Liver (tissue), 8 donors: ENCODE measurements at regions not wholly inside any gene's neighbourhood (a gene's known extent, or its start where the extent isn't known, plus 50 kb on each side); places are given as distances from the start of the nearest gene placed in this dataset.

Experiments
- DNase-seq: peaks from one replicate; pipeline ENCODE4 v3.0.0-alpha.2; 2017; ENCODE audit warnings: low spot score
- H3K27ac ChIP-seq, 2 donors: one replicate each; pipeline ENCODE4 v1.7.0; 2013; ENCODE audit warnings: inconsistent platforms in 2 of 2, low read length in 2 of 2, control low read depth in 1 of 2, low read depth in 1 of 2, mild to moderate bottlenecking in 1 of 2
- H3K27me3 ChIP-seq, 4 donors: one replicate each; pipeline versions ENCODE4 v1.6.1 to v1.7.0; 2013; ENCODE audit warnings: low read length in 3 of 4, inconsistent platforms in 1 of 4, mild to moderate bottlenecking in 1 of 4, moderate library complexity in 1 of 4; ENCODE audit not compliant: control insufficient read depth in 4 of 4, insufficient read depth in 4 of 4
- H3K36me3 ChIP-seq, 4 donors: one replicate each; pipeline versions ENCODE4 v1.6.1 to v1.7.0; 2013; ENCODE audit warnings: low read length in 3 of 4, mild to moderate bottlenecking in 3 of 4, low read depth in 1 of 4, moderate library complexity in 1 of 4; ENCODE audit not compliant: control insufficient read depth in 4 of 4, insufficient read depth in 3 of 4
- H3K4me1 ChIP-seq, 4 donors: one replicate each; pipeline versions ENCODE4 v1.6.1 to v1.7.0; 2013; ENCODE audit warnings: low read length in 3 of 4, mild to moderate bottlenecking in 3 of 4, moderate library complexity in 1 of 4; ENCODE audit not compliant: control insufficient read depth in 4 of 4, insufficient read depth in 4 of 4
- H3K4me3 ChIP-seq, 3 donors: one replicate each; pipeline versions ENCODE4 v1.6.1 to v1.7.0; 2013; ENCODE audit warnings: low read length in 3 of 3, control low read depth in 1 of 3, low read depth in 1 of 3, mild to moderate bottlenecking in 1 of 3
- H3K9ac ChIP-seq, 2 donors: one replicate each; pipeline ENCODE4 v1.7.0; 2013; ENCODE audit warnings: low read length in 2 of 2, mild to moderate bottlenecking in 2 of 2, moderate library complexity in 2 of 2, control low read depth in 1 of 2, low read depth in 1 of 2
- H3K9me3 ChIP-seq, 4 donors: one replicate each; pipeline versions ENCODE4 v1.6.1 to v1.7.0; 2013; ENCODE audit warnings: low read length in 3 of 4; ENCODE audit not compliant: control insufficient read depth in 4 of 4
- EGR1 ChIP-seq, 2 donors: IDR thresholded peaks; 2 replicates each; pipeline ENCODE4 v1.6.1; 2016 to 2018; ENCODE audit warnings: antibody characterized with exemption in 2 of 2, low read depth in 2 of 2
- FOXA1 ChIP-seq: IDR thresholded peaks from 2 replicates; pipeline ENCODE4 v1.6.1; 2016; ENCODE audit warnings: antibody characterized with exemption
- FOXA2 ChIP-seq: IDR thresholded peaks from 2 replicates; pipeline ENCODE4 v1.6.1; 2016; ENCODE audit warnings: antibody characterized with exemption
- GABPA ChIP-seq, 2 donors: IDR thresholded peaks in 1 of 2; conservative IDR thresholded peaks in 1 of 2; 2 replicates each; pipeline ENCODE4 v1.6.1; 2016; ENCODE audit warnings: antibody characterized with exemption in 2 of 2, mild to moderate bottlenecking in 1 of 2, moderate library complexity in 1 of 2
- HNF4A ChIP-seq, 2 donors: conservative IDR thresholded peaks; 2 replicates each; pipeline ENCODE4 v1.6.1; 2016; ENCODE audit warnings: antibody characterized with exemption in 2 of 2, mild to moderate bottlenecking in 2 of 2
- HNF4G ChIP-seq: IDR thresholded peaks from 2 replicates; pipeline ENCODE4 v1.6.1; 2016; ENCODE audit warnings: antibody characterized with exemption
- NR2F2 ChIP-seq: IDR thresholded peaks from 2 replicates; pipeline ENCODE4 v1.6.1; 2016; ENCODE audit warnings: antibody characterized with exemption
- RAD21 ChIP-seq, 2 donors: IDR thresholded peaks; 2 replicates each; pipeline ENCODE4 v1.6.1; 2016; ENCODE audit warnings: antibody characterized with exemption in 2 of 2, mild to moderate bottlenecking in 2 of 2
- RXRA ChIP-seq, 2 donors: IDR thresholded peaks; 2 replicates each; pipeline ENCODE4 v1.6.1; 2017 to 2018; ENCODE audit warnings: antibody characterized with exemption in 2 of 2, mild to moderate bottlenecking in 1 of 2
- SP1 ChIP-seq: IDR thresholded peaks from 2 replicates; pipeline ENCODE4 v1.6.1; 2018; ENCODE audit warnings: antibody characterized with exemption, mild to moderate bottlenecking
- TAF1 ChIP-seq: conservative IDR thresholded peaks from 2 replicates; pipeline ENCODE4 v1.6.1; 2016; ENCODE audit warnings: antibody characterized with exemption, mild to moderate bottlenecking
- YY1 ChIP-seq: IDR thresholded peaks from 2 replicates; pipeline ENCODE4 v1.6.1; 2016; ENCODE audit warnings: antibody characterized with exemption, mild to moderate bottlenecking
- WGBS: extraction: QIAGEN DNeasy Blood & Tissue Kit; methylation state at CpG from one replicate; pipeline ENCODE4 v1.1.7; 2013; 5-methylcytosine and 5-hydroxymethylcytosine counted together
- TF ChIP-seq, protein P1 (sequence below): IDR thresholded peaks from 2 replicates; pipeline ENCODE4 v1.6.1; 2016; ENCODE audit warnings: antibody characterized with exemption
- TF ChIP-seq, protein P2 (sequence below): IDR thresholded peaks from 2 replicates; pipeline ENCODE4 v1.6.1; 2016; ENCODE audit warnings: antibody characterized with exemption
- TF ChIP-seq, protein P3 (sequence below): fragments of 150-350 bp; IDR thresholded peaks from 2 replicates; pipeline ENCODE4 v1.5.1; 2017; ENCODE audit warnings: improper control_type of control experiment, low read depth, low read length; ENCODE audit not compliant: missing input control
- TF ChIP-seq, protein P4 (sequence below): IDR thresholded peaks from 2 replicates; pipeline ENCODE4 v1.6.1; 2016; ENCODE audit warnings: antibody characterized with exemption, mild to moderate bottlenecking
- TF ChIP-seq, protein P5 (sequence below): IDR thresholded peaks from 2 replicates; pipeline ENCODE4 v1.6.1; 2016; ENCODE audit warnings: antibody characterized with exemption
- donor health status: healthy.
- donor health status: healthy.
- donor health status: healthy.
- donor health status: healthy.
- donor health status: healthy.

DNA sequence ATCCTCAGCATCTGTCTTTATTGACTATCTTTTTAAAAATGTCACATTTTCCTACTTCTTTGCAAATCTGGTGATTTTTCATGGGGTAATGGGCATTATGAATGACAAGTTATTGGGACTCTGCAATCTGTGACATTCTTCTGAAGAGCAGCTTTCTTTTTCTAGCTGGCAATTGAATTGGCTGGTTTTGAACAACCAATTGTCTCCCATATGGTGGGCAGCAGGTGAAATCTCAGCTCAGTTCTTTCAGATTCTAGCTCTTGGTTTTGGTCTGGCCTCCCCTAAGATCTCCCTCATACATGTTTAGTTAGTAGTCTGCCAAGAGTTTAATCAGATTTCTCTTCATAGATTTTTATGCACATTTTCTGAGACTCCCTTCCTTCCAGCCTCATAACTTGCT, 107.9 kb upstream of the EPB41L3 start:
- no peak overlapping the region for H3K27ac ChIP-seq
- H3K9me3 ChIP-seq, result no peaks in the 10 kb centered on the region
- no peaks in the 10 kb centered on the region for H3K36me3 ChIP-seq
- no peaks in the 10 kb centered on the region for H3K4me1 ChIP-seq
- H3K9ac ChIP-seq, result no peak overlapping the region
- no peak for DNase-seq
- TF ChIP-seq, protein P1, sequence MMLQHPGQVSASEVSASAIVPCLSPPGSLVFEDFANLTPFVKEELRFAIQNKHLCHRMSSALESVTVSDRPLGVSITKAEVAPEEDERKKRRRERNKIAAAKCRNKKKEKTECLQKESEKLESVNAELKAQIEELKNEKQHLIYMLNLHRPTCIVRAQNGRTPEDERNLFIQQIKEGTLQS, result no peak
- TF ChIP-seq RAD21 (IDR thresholded peaks at IDR 0.05) (no peak), YY1 (no peak), EGR1 (IDR thresholded peaks at IDR 0.05; ENCODE audit: low read depth in 2 of 2) (no peak), FOXA2 (no peak), HNF4G (no peak), NR2F2 (no peak), TAF1 (no peak), SP1 (no peak), GABPA (IDR thresholded peaks at IDR 0.05 in 1 of 2, conservative IDR thresholded peaks at IDR 0.05 in 1 of 2) (no peak)
- TF ChIP-seq, protein P2, sequence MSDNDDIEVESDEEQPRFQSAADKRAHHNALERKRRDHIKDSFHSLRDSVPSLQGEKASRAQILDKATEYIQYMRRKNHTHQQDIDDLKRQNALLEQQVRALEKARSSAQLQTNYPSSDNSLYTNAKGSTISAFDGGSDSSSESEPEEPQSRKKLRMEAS, result no peak
- TF ChIP-seq, protein P3, sequence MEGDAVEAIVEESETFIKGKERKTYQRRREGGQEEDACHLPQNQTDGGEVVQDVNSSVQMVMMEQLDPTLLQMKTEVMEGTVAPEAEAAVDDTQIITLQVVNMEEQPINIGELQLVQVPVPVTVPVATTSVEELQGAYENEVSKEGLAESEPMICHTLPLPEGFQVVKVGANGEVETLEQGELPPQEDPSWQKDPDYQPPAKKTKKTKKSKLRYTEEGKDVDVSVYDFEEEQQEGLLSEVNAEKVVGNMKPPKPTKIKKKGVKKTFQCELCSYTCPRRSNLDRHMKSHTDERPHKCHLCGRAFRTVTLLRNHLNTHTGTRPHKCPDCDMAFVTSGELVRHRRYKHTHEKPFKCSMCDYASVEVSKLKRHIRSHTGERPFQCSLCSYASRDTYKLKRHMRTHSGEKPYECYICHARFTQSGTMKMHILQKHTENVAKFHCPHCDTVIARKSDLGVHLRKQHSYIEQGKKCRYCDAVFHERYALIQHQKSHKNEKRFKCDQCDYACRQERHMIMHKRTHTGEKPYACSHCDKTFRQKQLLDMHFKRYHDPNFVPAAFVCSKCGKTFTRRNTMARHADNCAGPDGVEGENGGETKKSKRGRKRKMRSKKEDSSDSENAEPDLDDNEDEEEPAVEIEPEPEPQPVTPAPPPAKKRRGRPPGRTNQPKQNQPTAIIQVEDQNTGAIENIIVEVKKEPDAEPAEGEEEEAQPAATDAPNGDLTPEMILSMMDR, result no peak
- TF ChIP-seq, protein P4, sequence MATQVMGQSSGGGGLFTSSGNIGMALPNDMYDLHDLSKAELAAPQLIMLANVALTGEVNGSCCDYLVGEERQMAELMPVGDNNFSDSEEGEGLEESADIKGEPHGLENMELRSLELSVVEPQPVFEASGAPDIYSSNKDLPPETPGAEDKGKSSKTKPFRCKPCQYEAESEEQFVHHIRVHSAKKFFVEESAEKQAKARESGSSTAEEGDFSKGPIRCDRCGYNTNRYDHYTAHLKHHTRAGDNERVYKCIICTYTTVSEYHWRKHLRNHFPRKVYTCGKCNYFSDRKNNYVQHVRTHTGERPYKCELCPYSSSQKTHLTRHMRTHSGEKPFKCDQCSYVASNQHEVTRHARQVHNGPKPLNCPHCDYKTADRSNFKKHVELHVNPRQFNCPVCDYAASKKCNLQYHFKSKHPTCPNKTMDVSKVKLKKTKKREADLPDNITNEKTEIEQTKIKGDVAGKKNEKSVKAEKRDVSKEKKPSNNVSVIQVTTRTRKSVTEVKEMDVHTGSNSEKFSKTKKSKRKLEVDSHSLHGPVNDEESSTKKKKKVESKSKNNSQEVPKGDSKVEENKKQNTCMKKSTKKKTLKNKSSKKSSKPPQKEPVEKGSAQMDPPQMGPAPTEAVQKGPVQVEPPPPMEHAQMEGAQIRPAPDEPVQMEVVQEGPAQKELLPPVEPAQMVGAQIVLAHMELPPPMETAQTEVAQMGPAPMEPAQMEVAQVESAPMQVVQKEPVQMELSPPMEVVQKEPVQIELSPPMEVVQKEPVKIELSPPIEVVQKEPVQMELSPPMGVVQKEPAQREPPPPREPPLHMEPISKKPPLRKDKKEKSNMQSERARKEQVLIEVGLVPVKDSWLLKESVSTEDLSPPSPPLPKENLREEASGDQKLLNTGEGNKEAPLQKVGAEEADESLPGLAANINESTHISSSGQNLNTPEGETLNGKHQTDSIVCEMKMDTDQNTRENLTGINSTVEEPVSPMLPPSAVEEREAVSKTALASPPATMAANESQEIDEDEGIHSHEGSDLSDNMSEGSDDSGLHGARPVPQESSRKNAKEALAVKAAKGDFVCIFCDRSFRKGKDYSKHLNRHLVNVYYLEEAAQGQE, result no peak
- TF ChIP-seq, protein P5, sequence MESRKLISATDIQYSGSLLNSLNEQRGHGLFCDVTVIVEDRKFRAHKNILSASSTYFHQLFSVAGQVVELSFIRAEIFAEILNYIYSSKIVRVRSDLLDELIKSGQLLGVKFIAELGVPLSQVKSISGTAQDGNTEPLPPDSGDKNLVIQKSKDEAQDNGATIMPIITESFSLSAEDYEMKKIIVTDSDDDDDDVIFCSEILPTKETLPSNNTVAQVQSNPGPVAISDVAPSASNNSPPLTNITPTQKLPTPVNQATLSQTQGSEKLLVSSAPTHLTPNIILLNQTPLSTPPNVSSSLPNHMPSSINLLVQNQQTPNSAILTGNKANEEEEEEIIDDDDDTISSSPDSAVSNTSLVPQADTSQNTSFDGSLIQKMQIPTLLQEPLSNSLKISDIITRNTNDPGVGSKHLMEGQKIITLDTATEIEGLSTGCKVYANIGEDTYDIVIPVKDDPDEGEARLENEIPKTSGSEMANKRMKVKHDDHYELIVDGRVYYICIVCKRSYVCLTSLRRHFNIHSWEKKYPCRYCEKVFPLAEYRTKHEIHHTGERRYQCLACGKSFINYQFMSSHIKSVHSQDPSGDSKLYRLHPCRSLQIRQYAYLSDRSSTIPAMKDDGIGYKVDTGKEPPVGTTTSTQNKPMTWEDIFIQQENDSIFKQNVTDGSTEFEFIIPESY, result no peak
- no peak overlapping the region for H3K4me3 ChIP-seq
- no peaks in the 10 kb centered on the region for H3K27me3 ChIP-seq

DNA sequence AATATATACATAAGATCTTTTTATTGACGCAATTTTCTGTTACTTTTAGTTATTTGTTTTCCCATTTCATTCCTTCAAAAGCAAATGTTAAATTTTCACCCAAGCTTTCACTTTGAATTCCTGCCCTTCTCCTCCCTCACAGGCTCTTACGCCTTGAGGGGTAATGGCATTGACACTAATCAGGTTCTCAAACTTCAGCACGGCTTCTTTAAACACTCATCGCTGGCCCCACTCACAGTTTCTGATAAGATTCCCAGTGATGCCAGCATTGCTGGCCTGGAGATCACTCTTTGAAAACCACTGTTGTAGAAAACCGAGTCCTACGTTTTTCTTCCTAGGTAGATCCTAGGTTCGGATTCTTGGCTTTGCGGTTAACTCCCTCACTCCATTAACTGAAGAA, 105.6 kb upstream of the EPB41L3 start:
- WGBS, result 72% methylated on average over 8 of the region's 8 CpGs
- Histone ChIP-seq H3K9ac (no peak overlapping the region), H3K4me3 (no peak overlapping the region), H3K4me1 (no peaks in the 10 kb centered on the region), H3K36me3 (no peaks in the 10 kb centered on the region), H3K27ac (no peak overlapping the region), H3K27me3 (no peaks in the 10 kb centered on the region), H3K9me3 (no peaks in the 10 kb centered on the region)
- DNase-seq, result no peak
- TF ChIP-seq FOXA2, result no peak
- TF ChIP-seq FOXA1, result no peak
- no peak for TF ChIP-seq HNF4A (conservative IDR thresholded peaks at IDR 0.05)
- TF ChIP-seq, protein P1, result no peak
- TF ChIP-seq, protein P2, result no peak
- no peak for TF ChIP-seq EGR1 (IDR thresholded peaks at IDR 0.05; ENCODE audit: low read depth in 2 of 2)
- TF ChIP-seq SP1, result no peak
- TF ChIP-seq, protein P3, result no peak
- TF ChIP-seq RXRA (IDR thresholded peaks at IDR 0.05), result no peak
- TF ChIP-seq YY1, result no peak
- no peak for TF ChIP-seq RAD21 (IDR thresholded peaks at IDR 0.05)
- no peak for TF ChIP-seq GABPA (IDR thresholded peaks at IDR 0.05 in 1 of 2, conservative IDR thresholded peaks at IDR 0.05 in 1 of 2)
- TF ChIP-seq, protein P5, result no peak
